ENCODE measurements at regions not wholly inside any gene's neighbourhood (a gene's known extent, or its start where the extent isn't known, plus 50 kb on each side); places are given as distances from the start of the nearest gene placed in this dataset.
A peak's percentile ranks its signal among the peaks of the same experiment; 100 is the strongest.

GRCh38 chr22:35479359-35479758 lies 61.3 kb upstream of the RASD2 start:
- Mint-ChIP-seq H3K27me3 (ENCODE audit: low read depth in 3 of 3) (peaks cover 30 to 56% (median 32%) of the 10 kb centered on the region in 3 donors), H3K27ac (no peak overlapping the region), H3K9me3 (peaks cover 0 to 9% (median 1%) of the 10 kb centered on the region in 7 donors), H3K4me1 (peaks cover 46% of the 10 kb centered on the region), H3K36me3 (no peaks in the 10 kb centered on the region), H3K4me3 (peak overlapping the region in 1 of 2 donors; percentile 56)
- TF ChIP-seq CTCF (IDR thresholded peaks at IDR 0.05), result no peak
- H3K4me2 ChIP-seq (replicated peaks; ENCODE audit: extremely low read depth, low read length, poor library complexity, severe bottlenecking), result no peak overlapping the region
- no peak overlapping the region for H3K4me3 ChIP-seq (replicated peaks in 1 of 3; ENCODE audit: low read depth in 2 of 3, low read length in 3 of 3)
- no peak overlapping the region for H2AFZ ChIP-seq (ENCODE audit: insufficient read depth, low read depth, low read length, poor library complexity, severe bottlenecking)
- no peaks in the 10 kb centered on the region for H4K20me1 ChIP-seq (ENCODE audit: insufficient read depth, low read length)
- no peaks in the 10 kb centered on the region for H3K36me3 ChIP-seq (replicated peaks in 1 of 2; ENCODE audit: control insufficient read depth in 1 of 2, insufficient read depth in 2 of 2, low read length in 2 of 2)
- H3K9ac ChIP-seq (ENCODE audit: insufficient read depth, low read length, poor library complexity, severe bottlenecking), result no peak overlapping the region
- WGBS (ENCODE audit: insufficient coverage), result 93% methylated on average over 8 of the region's 9 CpGs
- H3K4me1 ChIP-seq (ENCODE audit: control insufficient read depth in 1 of 2, insufficient read depth in 2 of 2, low read length in 2 of 2), result peaks cover 26 to 31% of the 10 kb centered on the region in 2 donors
- no peak overlapping the region for H3K27ac ChIP-seq (ENCODE audit: low read depth in 1 of 2, low read length in 2 of 2)
- DNase-seq, result no peak
- no peaks in the 10 kb centered on the region for H3K79me2 ChIP-seq (ENCODE audit: insufficient read depth, low read length)
- peaks cover 0 to 7% of the 10 kb centered on the region in 2 donors for H3K27me3 ChIP-seq (ENCODE audit: control insufficient read depth in 2 of 2, insufficient read depth in 2 of 2, low read length in 2 of 2)
- H3K9me3 ChIP-seq (replicated peaks in 1 of 2; ENCODE audit: control insufficient read depth in 1 of 2, insufficient read depth in 1 of 2, low read length in 2 of 2), result peaks cover 0 to 3% of the 10 kb centered on the region in 2 donors
- intact Hi-C loops (cut with micrococcal nuclease), result no loop called here

- TF ChIP-seq CTCF (IDR thresholded peaks at IDR 0.05), result no peak
- no peaks in the 10 kb centered on the region for H3K36me3 ChIP-seq (replicated peaks in 1 of 2; ENCODE audit: control insufficient read depth in 1 of 2, insufficient read depth in 2 of 2, low read length in 2 of 2)
- peak overlapping the region; percentile 83 for H2AFZ ChIP-seq (ENCODE audit: insufficient read depth, low read depth, low read length, poor library complexity, severe bottlenecking)
- peak overlapping the region in 2 of 7 donors; percentile 33 to 62 for H3K27ac Mint-ChIP-seq
- peak overlapping the region in 1 of 2 donors; percentile 89 for H3K4me3 Mint-ChIP-seq
- H3K36me3 Mint-ChIP-seq, result no peaks in the 10 kb centered on the region
- 49% methylated on average over 12 of the region's 13 CpGs for whole genome bisulfite sequencing (ENCODE audit: insufficient coverage)
- H4K20me1 ChIP-seq (ENCODE audit: insufficient read depth, low read length), result no peaks in the 10 kb centered on the region
- H3K9me3 Mint-ChIP-seq, result peaks cover 0 to 9% (median 1%) of the 10 kb centered on the region in 7 donors
- H3K4me1 ChIP-seq (ENCODE audit: control insufficient read depth in 1 of 2, insufficient read depth in 2 of 2, low read length in 2 of 2), result peaks cover 26 to 31% of the 10 kb centered on the region in 2 donors
- no peak for DNase-seq
- peak overlapping the region; percentile 61 for H3K4me2 ChIP-seq (replicated peaks; ENCODE audit: extremely low read depth, low read length, poor library complexity, severe bottlenecking)
- H3K4me3 ChIP-seq (replicated peaks in 1 of 3; ENCODE audit: low read depth in 2 of 3, low read length in 3 of 3), result no peak overlapping the region
- no peaks in the 10 kb centered on the region for H3K79me2 ChIP-seq (ENCODE audit: insufficient read depth, low read length)
- peaks cover 46% of the 10 kb centered on the region for H3K4me1 Mint-ChIP-seq
- peaks cover 0 to 3% of the 10 kb centered on the region in 2 donors for H3K9me3 ChIP-seq (replicated peaks in 1 of 2; ENCODE audit: control insufficient read depth in 1 of 2, insufficient read depth in 1 of 2, low read length in 2 of 2)
- intact Hi-C loops (cut with micrococcal nuclease), result no loop called here
- no peak overlapping the region for H3K9ac ChIP-seq (ENCODE audit: insufficient read depth, low read length, poor library complexity, severe bottlenecking)
- H3K27ac ChIP-seq (ENCODE audit: low read depth in 1 of 2, low read length in 2 of 2), result no peak overlapping the region
- H3K27me3 ChIP-seq (ENCODE audit: control insufficient read depth in 2 of 2, insufficient read depth in 2 of 2, low read length in 2 of 2), result peaks cover 0 to 7% of the 10 kb centered on the region in 2 donors
- peaks cover 32 to 56% (median 33%) of the 10 kb centered on the region in 3 donors for H3K27me3 Mint-ChIP-seq (ENCODE audit: low read depth in 3 of 3)
Observed at GRCh38 chr22:35479985-35480550, 60.6 kb upstream of the RASD2 start.

All from CD14-positive monocyte (primary cell).